GM23338 (cell line): ENCODE measurements at regions not wholly inside any gene's neighbourhood (a gene's known extent, or its start where the extent isn't known, plus 50 kb on each side); places are given as distances from the start of the nearest gene placed in this dataset.

Experiments used
- CTCF ChIP-seq, 2 experiments: fragments of 200-600 bp in 1 of 2; sonication (generic) in 1 of 2; conservative IDR thresholded peaks; 2 replicates each; pipeline versions ENCODE4 v1.5.1 to v1.6.1; 2016 to 2017; ENCODE audit warnings: antibody characterized with exemption in 2 of 2, low read depth in 2 of 2, mild to moderate bottlenecking in 2 of 2, moderate library complexity in 1 of 2
- EZH2 ChIP-seq: fragments of 200-600 bp; sonication (generic); IDR thresholded peaks from one replicate; pipeline ENCODE4 v1.8.0; 2017; ENCODE audit warnings: antibody characterized with exemption, mild to moderate bottlenecking, low read depth; ENCODE audit not compliant: unreplicated experiment

- TF ChIP-seq CTCF (conservative IDR thresholded peaks at IDR 0.05; ENCODE audit: low read depth in 2 of 2): no peak
- TF ChIP-seq EZH2: no peak
Measured at GRCh38 chr2:180258041-180258537, 251.0 kb upstream of the CWC22 start.
